HG03439 (cell line): ENCODE measurements at regions not wholly inside any gene's neighbourhood (a gene's known extent, or its start where the extent isn't known, plus 50 kb on each side); places are given as distances from the start of the nearest gene placed in this dataset.
"Not testable (repeated sequence)": the region's sequence is repeated elsewhere in the genome, so short reads cannot be mapped to it uniquely, and the experiment has no call there.

Experiments
- ATAC-seq: cut with Tn5 transposase; IDR thresholded peaks from one replicate; pipeline ENCODE4 v1.9.1; 2021; ENCODE audit warnings: mild to moderate bottlenecking, moderate library complexity; ENCODE audit not compliant: unreplicated experiment

DNA sequence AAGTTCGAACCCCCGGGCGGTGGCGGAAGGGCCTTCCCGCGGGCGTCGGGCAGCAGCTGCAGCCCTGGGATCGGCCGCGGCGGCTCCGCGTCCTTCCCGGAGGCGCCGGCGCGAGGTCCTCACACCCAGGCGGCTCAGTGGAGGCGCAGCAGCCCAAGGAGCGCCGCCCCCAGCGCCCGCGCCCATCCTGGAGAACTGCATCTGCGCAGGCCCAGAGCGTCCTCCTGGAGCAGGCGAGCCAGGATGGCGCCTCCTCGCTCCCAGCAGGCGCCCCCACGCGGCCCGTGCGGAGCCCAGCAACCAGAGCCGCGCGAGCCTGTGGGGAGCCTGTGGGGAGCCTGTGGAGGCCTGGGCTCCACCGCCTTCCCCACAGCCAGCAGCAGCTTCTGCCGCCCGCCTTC is 872.5 kb downstream of the TMEM121 start:
- ATAC-seq: not testable (repeated sequence)

DNA sequence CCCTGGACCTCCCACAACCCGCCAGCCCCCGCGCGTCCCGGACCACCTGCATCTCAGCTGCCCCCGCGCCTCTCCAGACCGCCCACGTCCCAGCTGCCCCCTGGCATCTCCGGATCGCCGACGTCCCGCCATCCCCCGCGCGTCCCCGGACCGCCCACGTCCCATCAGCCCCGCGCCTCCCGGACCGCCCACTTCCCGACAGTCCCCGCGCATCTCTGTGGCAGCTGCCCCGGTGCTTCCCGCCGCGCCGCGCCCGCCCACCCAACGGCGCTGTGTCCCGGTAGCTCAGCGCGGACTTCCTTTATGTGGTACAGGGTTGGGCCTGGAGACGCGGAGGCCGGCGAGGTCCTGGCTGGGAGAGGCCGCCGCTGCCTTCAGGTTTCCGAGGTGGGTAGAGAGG is 874.9 kb downstream of the TMEM121 start:
- not testable (repeated sequence) for ATAC-seq

DNA sequence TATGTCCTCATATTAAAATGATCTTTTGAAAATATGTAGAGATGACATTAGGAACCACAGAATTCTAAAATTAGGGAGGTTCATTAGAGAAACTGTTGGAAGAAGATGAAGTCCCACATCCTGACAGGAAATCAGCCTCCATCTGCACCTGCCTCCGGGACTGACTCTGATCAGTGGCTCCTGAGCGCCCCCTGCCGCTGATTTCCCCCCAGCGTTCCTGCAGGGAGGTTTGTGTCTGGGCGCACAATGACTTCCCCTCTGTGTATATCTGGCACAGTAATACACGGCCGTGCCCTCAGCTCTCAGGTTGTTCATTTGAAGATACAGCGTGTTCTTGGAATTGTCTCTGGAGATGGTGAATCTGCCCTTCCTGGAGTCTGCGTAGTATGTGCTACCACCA is 883.8 kb downstream of the TMEM121 start:
- ATAC-seq: not testable (repeated sequence)

DNA sequence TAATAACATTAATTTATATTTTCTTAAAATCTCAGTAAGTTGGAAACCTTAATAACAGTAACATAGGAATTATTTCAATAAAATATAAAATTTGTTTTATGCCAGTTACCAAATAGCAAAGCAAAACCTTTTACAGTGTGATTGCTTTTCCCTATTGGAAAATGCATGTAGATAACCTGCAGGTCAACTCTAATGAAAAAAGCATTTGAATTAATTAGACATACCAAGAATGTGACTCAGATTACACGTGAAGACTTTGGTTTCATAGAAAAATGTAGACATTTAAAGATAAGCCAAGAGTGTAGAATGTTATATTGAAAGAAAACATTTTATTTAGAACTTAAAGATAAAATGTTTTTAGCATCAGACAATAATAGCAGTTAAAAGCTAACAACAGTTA is 888.1 kb downstream of the TMEM121 start:
- no peak for ATAC-seq

DNA sequence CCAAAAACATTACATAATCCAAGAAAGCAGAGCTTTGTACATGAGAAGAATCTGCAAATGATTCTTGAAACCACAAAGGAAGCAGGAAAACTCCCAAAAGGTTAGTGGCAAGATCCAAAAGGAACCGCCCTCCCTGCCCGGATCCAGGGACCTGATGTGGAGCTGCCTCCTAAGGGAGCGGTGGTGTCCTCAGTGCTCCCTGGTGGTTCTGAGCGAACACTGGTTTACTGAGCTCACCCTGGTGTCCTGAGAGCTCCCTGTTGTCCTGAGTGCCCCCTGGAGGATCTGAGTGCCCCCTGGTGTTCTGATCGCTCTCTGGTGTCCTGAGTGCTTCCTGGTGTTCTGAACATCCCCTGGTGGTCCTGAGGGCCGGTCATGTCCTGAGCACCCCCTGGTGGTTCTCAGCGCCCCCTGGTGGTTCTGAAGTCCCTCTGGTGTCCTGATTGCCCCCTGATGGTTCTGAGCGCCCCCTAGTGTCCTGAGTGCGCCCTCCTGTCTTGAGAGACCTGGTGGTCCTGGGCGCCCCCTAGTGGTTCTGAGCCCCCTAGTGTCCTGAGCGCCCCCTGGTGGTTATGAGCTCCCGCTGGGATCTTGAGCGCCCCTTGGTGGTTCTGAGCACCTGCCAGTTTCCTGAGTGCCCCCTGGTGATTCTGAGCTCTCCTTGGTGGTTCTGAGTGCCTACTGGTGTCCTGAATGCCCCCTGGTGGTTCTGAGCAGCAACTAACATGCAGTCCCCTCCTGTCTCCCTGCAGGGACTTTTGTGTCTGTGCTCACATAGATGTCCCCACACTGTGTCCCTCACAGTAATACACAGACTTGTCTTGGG is 891.1 kb downstream of the TMEM121 start:
- no peak for ATAC-seq

DNA sequence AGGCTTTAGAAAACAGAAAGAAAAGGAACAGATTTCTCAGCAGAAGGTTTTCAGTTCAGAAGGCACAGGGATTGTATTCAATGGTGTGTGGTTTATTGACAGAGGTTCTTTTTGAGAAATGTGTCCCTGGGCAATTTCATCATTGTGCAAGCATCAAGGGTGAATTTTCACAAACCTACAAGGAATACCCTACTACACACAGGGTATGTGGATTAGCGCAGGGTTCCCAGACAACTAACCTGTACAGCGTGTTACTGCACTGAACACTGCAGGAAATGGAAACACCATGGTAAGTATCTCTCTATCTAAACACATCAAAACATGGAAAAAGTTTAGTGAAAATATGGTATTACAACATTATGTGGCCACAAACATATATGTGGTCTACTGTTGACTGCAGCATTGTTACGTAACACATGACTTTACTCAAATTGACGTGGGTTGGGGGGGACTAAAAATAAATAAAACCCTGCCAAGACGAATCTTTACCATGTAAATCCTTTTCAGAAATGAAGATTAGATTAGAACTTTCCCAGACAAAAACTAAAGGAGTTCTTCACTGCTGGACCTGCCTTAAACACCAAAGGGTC is 893.1 kb downstream of the TMEM121 start:
- ATAC-seq: no peak

DNA sequence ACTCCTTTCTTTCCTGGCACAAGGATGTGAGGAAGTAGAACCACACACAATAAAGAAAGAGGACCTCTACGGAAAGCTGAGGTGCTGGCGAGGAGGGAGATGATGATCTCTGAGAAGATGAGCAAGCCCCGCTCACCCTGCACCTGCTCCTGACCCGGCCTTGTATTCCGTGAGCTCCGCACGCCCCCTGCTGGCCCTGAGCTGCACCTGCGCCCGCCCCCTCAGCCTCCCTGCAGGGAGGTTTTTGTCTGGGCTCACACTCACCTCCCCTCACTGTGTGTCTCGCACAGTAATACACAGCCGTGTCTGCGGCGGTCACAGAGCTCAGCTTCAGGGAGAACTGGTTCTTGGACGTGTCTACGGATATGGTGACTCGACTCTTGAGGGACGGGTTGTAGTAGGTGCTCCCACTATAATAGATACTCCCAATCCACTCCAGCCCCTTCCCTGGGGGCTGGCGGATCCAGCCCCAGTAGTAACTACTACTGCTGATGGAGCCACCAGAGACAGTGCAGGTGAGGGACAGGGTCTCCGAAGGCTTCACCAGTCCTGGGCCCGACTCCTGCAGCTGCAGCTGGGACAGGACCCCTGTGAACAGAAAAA is 895.1 kb downstream of the TMEM121 start:
- ATAC-seq: not testable (repeated sequence)

DNA sequence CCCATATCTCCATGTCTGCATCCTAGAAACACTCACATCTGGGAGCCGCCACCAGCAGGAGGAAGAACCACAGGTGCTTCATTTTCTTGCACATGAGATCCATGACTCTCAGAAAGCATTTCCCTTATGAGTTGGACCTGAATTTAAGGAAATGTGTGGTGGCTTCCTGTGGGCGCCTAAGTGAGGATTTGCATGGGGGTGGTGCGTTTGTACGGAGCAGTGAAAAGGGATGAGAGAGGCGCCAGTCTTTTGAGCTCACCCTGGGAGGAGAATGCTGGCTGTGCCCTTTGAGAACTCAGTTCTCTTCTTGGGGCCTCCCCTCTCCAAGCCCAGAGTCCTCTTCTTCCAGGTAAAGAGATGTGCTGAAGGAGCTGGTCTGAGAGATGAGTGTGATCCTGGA is 895.7 kb downstream of the TMEM121 start:
- no peak for ATAC-seq

DNA sequence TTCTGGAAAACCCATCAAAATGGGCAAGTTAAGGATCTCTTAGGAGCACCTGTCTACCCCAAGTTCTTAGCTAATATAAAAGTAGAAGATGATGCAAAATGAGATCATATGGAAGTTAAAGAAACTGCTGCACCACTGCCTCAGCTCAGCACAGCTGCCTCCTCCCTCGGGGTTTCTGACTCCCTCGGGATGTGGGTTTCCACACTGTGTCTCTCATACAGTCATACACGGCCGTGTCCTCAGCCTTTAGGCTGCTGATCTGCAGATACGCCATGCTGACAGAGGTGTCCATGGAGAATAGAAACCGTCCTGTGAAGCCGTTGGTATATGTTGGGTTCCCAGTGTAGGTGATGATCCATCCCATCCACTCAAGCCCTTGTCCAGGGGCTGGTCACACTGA is 898.8 kb downstream of the TMEM121 start:
- not testable (repeated sequence) for ATAC-seq

DNA sequence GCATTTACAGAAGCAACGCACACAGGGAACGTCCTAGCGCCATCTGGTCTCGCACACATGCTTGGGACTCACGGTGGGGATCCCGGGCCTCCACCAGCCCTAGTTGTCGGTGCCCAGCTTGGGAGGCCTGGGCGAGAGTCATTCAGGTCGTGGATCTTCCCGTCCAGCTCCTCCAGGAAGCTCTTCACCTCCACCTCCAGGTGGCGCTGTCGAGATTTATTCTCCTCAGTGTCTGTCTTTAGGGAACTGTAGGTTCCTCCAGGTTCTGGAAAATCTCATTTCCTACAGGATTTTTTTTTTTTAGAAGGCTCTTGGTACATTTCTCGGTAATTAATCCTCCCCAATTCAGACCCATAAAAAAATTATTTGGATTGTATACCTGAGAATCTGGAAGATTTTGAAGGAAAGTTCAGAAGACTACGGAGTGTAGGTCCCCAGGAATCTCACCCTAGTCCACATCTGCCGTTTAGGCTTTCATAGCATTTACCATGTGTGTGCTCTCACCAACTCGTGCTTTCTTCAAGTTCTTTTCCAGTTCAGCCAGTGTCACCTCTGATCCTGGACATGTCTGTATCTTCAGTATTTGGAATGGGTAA is 910.0 kb downstream of the TMEM121 start:
- ATAC-seq: no peak

DNA sequence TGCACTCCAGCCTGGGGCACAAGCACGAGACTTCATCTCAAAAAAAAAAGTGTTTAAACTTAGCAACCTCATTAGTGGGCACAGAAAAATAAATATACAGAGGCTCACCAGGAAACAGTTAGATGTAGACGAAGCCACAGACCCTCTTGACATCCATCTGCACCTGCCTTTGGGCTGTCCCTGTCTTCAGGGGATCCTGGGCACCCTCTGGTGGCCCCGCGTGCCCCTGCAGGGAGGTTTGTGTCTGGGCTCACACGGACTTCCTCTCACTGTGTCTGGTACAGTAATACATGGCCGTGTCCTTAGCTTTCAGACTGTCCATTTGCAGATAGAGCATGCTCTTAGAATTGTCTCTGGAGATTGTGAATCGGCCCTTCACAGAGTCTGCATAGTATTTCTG is 916.5 kb downstream of the TMEM121 start:
- ATAC-seq: no peak

DNA sequence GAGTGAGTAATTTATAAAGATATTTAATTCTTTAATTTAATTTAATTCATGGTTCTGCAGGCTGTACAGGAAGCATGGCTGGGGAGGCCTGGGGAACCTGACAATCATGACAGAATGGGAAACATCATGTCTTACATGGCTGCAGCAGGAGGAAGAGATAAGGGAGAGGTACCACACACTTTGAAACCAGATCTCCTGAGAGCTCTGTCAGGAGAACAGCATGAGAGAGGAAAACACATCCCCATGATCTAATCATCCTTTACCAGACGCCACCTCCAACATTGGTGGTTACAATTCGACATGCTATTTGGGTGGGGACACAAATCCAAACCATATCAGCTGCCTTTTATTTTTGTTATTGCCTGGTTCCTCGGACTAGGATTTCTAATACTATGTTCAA is 928.6 kb downstream of the TMEM121 start:
- no peak for ATAC-seq

DNA sequence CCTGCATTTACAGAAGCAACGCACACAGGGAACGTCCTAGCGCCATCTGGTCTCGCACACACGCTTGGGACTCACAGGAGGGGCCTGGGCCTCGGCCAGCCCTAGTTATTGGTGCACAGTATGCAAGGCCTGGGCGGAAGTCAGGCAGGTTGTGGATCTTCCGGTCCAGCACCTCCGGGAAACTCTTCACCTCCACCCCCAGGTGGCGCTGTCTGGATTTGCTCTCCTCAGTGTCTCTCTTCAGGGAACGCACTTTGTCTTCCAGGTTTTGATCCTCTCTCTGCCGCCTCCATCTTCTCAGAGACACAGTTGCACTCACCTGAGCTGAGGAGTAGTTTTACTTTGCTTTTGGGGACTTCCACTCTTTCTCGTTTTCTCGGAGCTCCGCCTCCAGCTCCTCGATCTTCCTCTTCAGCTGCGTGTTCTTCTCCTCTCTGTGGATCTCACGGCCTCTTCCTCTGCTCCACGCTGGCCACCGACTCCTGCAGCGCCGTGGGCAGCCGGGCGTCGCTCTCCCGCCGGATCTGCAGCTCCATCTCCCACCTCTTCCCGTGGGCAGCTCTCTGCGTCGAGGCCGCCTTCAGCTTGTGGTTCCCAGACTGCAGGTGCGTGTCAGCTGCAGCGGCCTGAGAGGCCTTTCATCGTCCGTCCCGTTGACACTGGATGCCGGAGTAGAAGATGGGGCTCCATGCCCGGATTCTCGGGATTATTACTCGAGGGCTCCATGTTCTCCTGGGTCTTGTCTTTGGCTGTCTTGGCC is 933.8 kb downstream of the TMEM121 start:
- no peak for ATAC-seq

DNA sequence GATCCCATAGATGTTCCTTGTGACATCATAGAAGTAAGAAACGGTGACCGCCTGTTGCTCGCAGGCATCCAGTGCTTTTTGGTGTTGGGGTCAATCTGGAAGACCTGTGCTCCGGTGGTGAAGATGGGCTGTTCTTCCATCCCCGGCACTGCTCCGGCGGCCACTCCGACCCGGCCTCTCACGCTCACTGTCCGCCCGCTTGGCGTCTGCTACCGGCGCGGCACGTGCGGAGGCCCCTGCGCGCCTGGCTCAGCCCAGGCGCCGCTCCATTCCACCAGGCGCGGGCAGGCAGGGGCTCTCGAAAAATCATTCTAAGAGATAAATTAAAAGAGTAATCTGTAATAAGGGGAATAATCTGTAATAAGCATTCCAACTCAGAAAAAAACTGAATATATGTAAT is 934.5 kb downstream of the TMEM121 start:
- ATAC-seq: no peak

DNA sequence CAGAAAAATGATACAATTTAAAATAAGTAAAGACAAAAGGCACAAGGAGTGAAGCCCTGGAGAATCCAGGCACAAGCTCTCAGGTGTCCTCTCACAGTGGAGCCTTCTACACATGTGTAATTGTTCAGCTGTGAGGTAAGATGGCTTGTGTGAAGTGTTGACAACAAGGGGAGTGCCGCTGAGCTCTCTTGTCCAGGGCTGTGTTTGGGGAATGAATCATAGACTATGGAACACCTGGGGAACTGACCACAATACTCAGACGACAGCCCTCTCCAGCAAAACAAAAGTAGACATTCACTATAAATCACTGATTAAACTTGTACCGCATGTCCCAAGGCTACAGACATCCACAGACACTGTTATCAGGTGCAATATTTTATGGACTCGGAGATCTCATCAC is 940.1 kb downstream of the TMEM121 start:
- ATAC-seq: not testable (repeated sequence)

DNA sequence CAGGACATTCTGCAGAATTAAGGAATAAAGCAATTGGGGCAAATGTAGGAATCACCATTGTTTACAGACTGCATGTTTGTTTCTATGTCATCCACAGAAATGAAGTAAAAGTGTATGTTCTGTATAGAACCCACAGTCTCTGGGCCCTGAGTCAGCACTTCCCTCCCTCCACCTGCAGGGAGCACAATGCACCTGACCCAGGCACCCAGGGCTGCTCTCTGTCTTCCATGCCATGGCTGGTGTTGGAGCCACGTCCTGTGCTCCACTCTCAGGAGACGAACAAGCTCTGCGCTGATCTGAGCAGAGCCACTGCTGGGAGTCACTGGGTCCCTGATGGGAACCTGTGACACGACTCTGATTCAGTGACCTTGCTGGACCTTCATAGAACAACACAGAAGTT is 942.5 kb downstream of the TMEM121 start:
- ATAC-seq: not testable (repeated sequence)

DNA sequence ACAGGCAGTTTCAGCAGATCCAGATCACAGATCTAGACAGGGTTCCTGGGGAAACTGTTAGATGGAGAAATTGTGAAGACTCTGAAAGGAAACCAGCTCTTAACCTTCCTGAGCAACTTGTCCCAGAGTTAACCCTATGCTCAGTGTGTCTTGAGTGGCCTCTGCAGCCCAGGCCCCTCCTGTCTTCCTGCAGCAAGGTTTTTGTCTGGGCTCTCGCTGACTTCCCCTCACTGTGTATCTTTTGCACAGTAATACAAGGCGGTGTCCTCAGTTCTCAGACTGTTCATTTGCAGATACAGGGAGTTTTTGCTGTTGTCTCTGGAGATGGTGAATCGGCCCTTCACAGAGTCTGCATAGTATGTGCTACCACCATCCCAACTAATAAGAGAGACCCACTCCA is 943.6 kb downstream of the TMEM121 start:
- not testable (repeated sequence) for ATAC-seq

DNA sequence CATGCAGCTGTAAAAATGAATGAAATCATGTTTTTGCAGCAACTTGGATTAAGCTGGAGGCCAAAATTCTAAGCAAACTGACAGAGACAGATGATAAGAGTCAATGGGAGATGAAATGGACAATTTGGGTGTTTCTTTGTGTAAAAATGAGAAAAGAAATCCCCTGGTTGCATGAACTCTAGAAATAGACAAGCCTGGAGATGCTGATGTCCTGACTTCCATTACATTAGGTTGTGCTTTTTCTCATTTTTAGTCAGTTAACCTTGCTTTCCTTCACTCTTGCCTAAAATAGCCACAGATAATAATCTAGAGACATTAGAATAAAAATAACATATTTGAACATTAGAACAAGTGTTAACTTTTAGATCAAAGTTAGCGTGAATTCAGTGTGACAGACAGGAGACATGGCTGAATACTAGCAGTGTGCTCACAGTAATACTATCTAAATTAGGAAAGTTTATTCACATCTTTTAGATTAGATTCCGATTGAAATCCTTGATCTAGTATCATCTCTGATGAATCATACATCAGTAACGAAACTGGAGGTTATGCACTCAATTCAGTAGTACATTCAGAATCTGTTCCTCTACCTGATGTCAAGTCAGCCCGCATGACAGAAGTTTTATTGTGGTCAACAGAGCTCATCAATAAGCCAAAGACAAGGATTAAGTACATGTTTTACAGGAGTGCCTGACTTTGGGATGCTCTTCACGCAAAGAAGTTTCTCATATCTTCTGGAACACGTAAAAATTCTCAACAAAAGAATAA is 948.1 kb downstream of the TMEM121 start:
- ATAC-seq: not testable (repeated sequence)

DNA sequence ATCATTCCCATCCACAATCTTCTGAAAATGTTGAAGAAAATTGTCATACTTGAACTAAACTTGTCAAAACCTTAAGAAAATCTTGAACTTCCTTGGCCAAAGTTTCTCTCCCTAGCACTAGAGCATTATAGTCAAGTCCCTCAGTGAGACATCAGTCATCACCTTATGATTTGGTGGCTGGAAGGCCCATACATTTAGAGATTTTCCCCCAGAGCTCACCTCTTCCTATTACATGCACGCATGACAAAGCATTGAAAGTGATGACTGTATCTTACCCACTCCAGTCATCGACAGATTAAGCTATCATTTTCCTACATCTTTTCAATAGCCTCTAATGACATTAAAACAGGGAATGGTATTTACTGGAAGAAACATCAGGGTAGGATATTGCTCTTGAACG is 948.8 kb downstream of the TMEM121 start:
- not testable (repeated sequence) for ATAC-seq

DNA sequence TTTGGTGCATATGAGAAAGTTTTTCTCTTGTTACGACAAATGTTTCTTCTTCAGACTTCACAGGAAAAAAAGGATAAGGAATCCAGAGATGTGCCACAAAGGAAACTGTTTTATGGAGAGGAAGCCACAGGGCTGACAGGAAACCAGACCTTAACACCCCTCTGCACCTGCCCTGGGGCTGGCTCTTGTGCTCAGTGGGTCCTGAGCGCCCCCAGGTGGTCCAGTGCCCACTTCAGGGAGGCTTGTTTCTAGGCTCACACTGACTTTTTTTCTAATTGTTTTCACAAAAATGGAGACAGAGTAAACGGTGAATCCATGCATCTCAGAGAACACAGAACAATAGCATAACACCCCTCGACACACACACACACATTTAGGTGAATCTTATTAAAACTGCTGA is 951.2 kb downstream of the TMEM121 start:
- not testable (repeated sequence) for ATAC-seq
